GM12891 (cell line): ENCODE measurements at regions not wholly inside any gene's neighbourhood (a gene's known extent, or its start where the extent isn't known, plus 50 kb on each side); places are given as distances from the start of the nearest gene placed in this dataset.
"Not testable (repeated sequence)": the region's sequence is repeated elsewhere in the genome, so short reads cannot be mapped to it uniquely, and the experiment has no call there.

Experiments used
- DNase-seq: peaks from one replicate; pipeline ENCODE4 v3.0.0; 2011; ENCODE audit warnings: low spot score; ENCODE audit not compliant: insufficient read length
- FAIRE-seq: peaks from 2 replicates; lab custom pipeline; 2011; peaks lifted over from hg19 to GRCh38; lab: Jason Lieb, UNC
- PAX5 ChIP-seq: IDR thresholded peaks from 2 replicates; pipeline ENCODE4 v1.6.1; 2011; ENCODE audit warnings: low read length, moderate library complexity, mild to moderate bottlenecking; ENCODE audit not compliant: insufficient read depth, severe bottlenecking
- POLR2A ChIP-seq: IDR thresholded peaks from 2 replicates; pipeline ENCODE4 v1.6.1; 2011; ENCODE audit warnings: low read depth, low read length, control low read depth
- POLR2AphosphoS5 ChIP-seq: IDR thresholded peaks from 2 replicates; pipeline ENCODE4 v1.6.1; 2011; ENCODE audit warnings: low read depth, low read length, control low read depth
- POU2F2 ChIP-seq: IDR thresholded peaks from 2 replicates; pipeline ENCODE4 v1.6.1; 2011; ENCODE audit warnings: low read depth, mild to moderate bottlenecking, control low read depth, low read length, moderate library complexity
- SPI1 ChIP-seq: IDR thresholded peaks from 2 replicates; pipeline ENCODE4 v1.6.1; 2011; ENCODE audit warnings: low read depth, low read length, control low read depth
- TAF1 ChIP-seq: IDR thresholded peaks from 2 replicates; pipeline ENCODE4 v1.6.1; 2011; ENCODE audit warnings: low read depth, low read length, control low read depth

DNA sequence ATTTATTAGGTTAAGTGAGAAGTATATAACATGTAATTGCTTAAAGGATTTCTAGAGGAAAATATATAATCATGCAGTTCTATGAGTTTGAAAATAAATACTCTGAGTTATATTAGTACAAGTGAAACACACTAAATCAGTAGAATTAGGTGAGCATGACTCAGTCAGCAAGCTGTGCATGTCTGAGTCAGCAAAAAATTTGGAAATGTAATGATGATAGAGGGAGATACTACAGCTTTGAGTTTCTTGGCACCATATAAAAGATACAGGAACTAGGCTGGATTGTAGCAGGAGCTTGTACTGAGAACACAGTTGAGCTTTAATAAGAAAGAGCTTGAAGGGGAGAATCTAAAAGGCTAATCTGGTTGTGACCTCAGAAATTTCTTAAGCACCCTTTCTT is 1224.6 kb downstream of the CDH8 start:
- FAIRE-seq (no peak), DNase-seq (no peak)
- TF ChIP-seq PAX5 (no peak), POU2F2 (no peak), SPI1 (no peak), TAF1 (no peak), POLR2AphosphoS5 (no peak), POLR2A (no peak)

DNA sequence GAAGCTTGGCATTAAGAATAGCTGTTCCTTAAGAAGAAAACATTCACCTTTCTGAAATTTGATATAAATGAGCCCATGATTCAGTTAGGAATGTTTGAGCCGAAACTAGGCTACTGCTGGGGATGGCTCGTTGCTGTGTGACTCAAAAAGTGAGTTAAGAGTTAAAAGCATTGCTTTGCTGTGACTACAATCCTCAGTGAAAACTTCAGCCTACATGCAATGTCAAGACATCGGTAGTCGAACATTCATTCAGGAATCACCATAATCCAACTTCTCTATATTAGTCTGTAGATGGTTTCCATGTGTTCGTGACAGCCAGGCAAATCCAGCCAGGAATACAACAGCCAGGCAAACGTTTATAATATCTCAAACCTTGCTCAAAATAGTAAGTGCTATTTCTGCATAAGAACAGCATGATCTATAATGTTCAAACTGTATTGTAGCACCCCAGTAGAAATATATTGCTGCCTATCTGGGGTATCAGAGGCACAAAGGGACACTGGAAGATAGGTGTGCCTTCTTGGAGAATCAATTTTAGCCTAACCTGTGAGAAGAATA is 1225.1 kb downstream of the CDH8 start:
- no peak for DNase-seq
- FAIRE-seq, result no peak
- no peak for TF ChIP-seq POLR2A
- TF ChIP-seq TAF1, result no peak
- no peak for TF ChIP-seq POU2F2
- TF ChIP-seq PAX5, result no peak
- TF ChIP-seq POLR2AphosphoS5, result no peak
- TF ChIP-seq SPI1, result no peak

DNA sequence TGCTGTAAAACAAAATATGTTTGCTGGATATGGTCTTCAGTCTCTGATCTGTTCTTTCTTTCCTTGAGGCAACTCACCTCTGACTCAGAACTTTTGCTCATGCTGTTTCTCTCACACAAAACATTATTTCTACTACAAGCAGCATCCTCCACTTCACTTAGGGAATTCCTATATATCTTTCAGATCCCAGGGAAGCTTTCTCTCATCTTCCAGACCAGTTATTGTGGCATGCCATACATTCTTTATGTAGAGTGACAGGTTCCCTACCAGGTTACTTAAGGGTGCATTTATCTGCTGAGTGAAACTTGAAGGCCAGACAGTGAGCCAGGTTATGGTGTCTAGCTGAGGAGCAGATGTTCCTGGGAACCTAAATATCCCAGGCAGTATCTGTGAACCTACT is 1226.0 kb downstream of the CDH8 start:
- no peak for TF ChIP-seq SPI1
- TF ChIP-seq POU2F2, result no peak
- no peak for TF ChIP-seq POLR2A
- no peak for TF ChIP-seq POLR2AphosphoS5
- TF ChIP-seq TAF1, result no peak
- TF ChIP-seq PAX5, result no peak
- no peak for DNase-seq
- no peak for FAIRE-seq

GRCh38 chr16:60792437-60792836 is 1243.8 kb downstream of the CDH8 start:
- FAIRE-seq (no peak), DNase-seq (no peak)
- no peak for TF ChIP-seq POLR2A
- no peak for TF ChIP-seq POLR2AphosphoS5
- TF ChIP-seq SPI1, result no peak
- no peak for TF ChIP-seq TAF1
- no peak for TF ChIP-seq PAX5
- TF ChIP-seq POU2F2, result no peak

DNA sequence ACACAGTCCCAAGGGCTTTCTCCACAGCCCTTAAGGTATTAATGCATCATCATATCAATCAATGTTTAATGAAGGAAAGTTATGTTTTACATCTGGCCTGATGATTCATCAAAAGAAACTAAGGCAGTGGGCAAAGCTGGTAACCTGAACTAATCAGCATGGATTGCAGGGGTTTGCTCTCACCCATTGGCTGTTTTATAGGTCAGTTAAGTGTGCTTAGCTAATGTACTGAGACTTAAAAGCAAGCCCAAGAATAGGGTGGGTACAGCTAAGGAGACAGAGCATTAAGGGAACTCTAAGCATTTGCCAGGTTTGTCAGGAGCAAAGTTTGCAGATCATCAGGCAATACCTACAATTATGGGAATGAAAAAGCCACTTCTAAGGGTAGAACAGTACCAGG is 1247.6 kb downstream of the CDH8 start:
- FAIRE-seq (no peak), DNase-seq (no peak)
- TF ChIP-seq TAF1, result no peak
- TF ChIP-seq SPI1, result no peak
- TF ChIP-seq POLR2A, result no peak
- TF ChIP-seq POLR2AphosphoS5, result no peak
- TF ChIP-seq PAX5, result no peak

GRCh38 chr16:60776281-60776680 is 1260.0 kb downstream of the CDH8 start:
- TF ChIP-seq POU2F2 (no peak), TAF1 (no peak), POLR2A (no peak), POLR2AphosphoS5 (no peak)
- FAIRE-seq (no peak), DNase-seq (no peak)

DNA sequence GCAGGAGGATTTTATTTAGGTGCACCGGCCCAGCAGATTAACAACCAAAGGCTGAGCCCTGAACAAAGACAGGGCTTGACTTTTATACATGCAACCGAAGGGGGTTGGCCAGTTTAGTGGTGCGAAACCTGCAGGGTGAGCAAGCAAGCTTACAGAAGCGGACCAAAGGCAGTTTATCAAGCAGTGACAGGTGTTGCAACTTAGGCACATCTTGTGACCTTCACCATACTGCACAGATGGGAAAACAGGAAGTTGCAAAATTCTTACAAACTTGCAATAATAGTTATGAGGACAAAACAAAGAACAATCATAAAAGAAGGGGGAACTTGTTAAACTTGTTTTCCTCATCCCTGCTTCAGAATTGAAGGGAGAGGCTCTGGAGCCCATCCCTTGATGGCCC is 1265.1 kb downstream of the CDH8 start:
- no peak for FAIRE-seq
- no peak for DNase-seq
- no peak for TF ChIP-seq POLR2A
- TF ChIP-seq PAX5, result no peak
- no peak for TF ChIP-seq POU2F2
- TF ChIP-seq TAF1, result no peak
- TF ChIP-seq POLR2AphosphoS5, result no peak
- TF ChIP-seq SPI1, result no peak

GRCh38 chr16:60770384-60770783 is 1265.9 kb downstream of the CDH8 start:
- not testable (repeated sequence) for DNase-seq, FAIRE-seq

GRCh38 chr16:60763869-60764268 is 1272.4 kb downstream of the CDH8 start:
- no peak for DNase-seq
- TF ChIP-seq POLR2A (no peak), PAX5 (no peak), SPI1 (no peak), POU2F2 (no peak), POLR2AphosphoS5 (no peak), TAF1 (no peak)
- FAIRE-seq, result no peak

DNA sequence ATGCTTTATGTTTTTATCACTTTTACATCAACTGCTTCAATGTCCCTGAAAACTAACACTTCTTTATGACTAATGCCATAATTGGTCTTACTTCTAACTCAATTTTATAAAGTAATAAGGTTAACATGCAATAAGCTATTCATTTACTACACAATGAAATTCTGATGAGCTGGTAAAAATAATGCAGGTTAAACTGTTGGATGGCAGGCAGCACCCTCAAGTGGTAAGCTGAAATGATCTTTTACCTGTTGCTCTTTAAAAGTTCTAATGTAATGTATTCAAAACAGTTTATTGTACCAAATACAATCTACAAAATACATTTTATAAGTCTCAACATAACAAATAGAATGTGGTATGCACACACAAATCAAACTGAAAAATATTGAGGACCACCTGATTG is 1280.3 kb downstream of the CDH8 start:
- DNase-seq, result no peak
- TF ChIP-seq POLR2A, result no peak
- TF ChIP-seq POU2F2, result no peak
- TF ChIP-seq PAX5, result no peak
- no peak for TF ChIP-seq TAF1
- no peak for TF ChIP-seq SPI1
- TF ChIP-seq POLR2AphosphoS5, result no peak
- no peak for FAIRE-seq
